ENCODE measurements at regions not wholly inside any gene's neighbourhood (a gene's known extent, or its start where the extent isn't known, plus 50 kb on each side); places are given as distances from the start of the nearest gene placed in this dataset.
"Not testable (repeated sequence)": the region's sequence is repeated elsewhere in the genome, so short reads cannot be mapped to it uniquely, and the experiment has no call there.

DNA sequence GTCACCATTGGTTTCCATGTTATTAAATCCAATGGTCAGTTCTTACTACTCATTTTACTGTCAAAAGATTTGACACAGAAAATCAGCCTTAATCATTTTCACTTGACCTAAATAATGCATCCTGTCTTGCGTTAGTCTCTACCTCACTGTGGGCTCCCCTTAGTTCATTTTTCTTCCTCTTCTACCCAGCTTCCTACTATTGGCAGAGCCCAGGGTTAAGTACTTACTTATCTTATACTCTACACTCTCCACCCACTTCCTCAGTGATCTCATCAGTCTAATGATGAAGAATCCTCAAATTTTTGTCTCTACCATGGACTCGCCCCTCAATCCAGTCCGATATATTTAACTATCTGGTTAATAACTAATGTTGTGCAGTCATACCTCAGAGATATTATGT, 735.9 kb downstream of the KCNT2 start:
- H3K4me1 ChIP-seq (ENCODE audit: control insufficient read depth, insufficient read depth, low read length), result no peaks in the 10 kb centered on the region
- H3K9ac ChIP-seq (ENCODE audit: low read depth, low read length), result no peak overlapping the region
- no peak overlapping the region for H3K4me3 ChIP-seq (ENCODE audit: low read depth, low read length)

DNA sequence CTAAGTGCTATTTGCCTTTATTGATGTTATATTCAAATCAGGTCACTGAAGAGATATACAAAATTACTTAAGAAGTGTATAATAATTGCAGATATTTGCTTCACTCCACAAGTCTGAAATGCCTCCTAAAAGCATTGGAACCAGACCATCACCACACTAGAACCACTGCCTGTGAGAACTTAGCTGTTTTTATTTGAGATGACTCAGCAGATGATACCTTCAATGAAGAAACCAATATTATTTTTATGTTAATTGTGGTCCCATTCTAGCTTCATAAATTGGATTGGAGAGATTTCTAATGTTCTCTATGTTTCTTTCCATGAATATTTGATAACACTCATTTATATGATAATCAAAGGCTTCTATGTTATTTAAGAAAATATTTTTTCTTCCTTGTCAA, 740.6 kb downstream of the KCNT2 start:
- H3K27me3 ChIP-seq (ENCODE audit: control insufficient read depth, insufficient read depth, low read length), result no peaks in the 10 kb centered on the region
- H3K36me3 ChIP-seq (ENCODE audit: control insufficient read depth, insufficient read depth, low read length), result no peaks in the 10 kb centered on the region
- no peak overlapping the region for H3K4me3 ChIP-seq (ENCODE audit: low read depth, low read length)
- no peak overlapping the region for H3K9ac ChIP-seq (ENCODE audit: low read depth, low read length)
- H3K4me1 ChIP-seq (ENCODE audit: control insufficient read depth, insufficient read depth, low read length), result no peaks in the 10 kb centered on the region
- no peaks in the 10 kb centered on the region for H3K9me3 ChIP-seq (ENCODE audit: control insufficient read depth, insufficient read depth, low read length)

More for the DNA sequence above, 735.9 kb downstream of the KCNT2 start:
- Histone ChIP-seq H3K36me3 (ENCODE audit: control insufficient read depth, insufficient read depth, low read length) (no peaks in the 10 kb centered on the region), H3K27me3 (ENCODE audit: control insufficient read depth, insufficient read depth, low read length) (no peaks in the 10 kb centered on the region), H3K9me3 (ENCODE audit: control insufficient read depth, insufficient read depth, low read length) (no peaks in the 10 kb centered on the region)

GRCh38 chr1:195866781-195867222, 741.4 kb downstream of the KCNT2 start:
- no peaks in the 10 kb centered on the region for H3K4me1 ChIP-seq (ENCODE audit: control insufficient read depth, insufficient read depth, low read length)
- no peak overlapping the region for H3K9ac ChIP-seq (ENCODE audit: low read depth, low read length)

DNA sequence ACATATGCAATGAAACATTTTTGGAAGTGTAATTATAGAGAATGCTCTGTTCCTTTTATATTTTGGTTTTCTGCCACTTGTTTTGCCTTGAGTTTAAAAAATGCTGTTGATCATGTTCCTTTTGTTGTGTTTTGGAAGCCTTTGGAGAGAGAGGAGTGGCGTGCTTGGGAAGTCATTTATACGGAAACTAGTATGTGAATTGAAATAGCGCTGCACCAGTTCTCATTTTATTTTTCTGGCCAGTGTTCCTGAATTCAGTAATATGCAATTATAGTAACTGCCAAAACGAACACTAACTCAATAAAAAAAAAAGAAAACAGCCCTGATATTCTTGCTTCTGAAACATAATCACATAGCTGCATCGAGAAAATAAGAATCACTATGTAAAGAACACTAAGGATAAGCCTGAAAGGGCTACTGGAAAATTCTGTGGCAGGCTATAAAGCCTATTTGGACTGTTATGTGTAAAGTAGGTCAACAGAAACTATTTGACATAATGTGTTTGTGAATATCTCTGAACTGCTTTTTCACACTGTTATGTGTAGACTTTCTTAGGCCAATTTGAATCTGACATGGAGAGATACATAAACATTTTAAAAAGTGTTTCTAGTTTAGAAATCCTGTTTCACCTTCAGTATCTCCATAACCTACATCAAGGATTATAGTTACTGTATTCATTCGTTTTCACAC, 742.0 kb downstream of the KCNT2 start:
- Histone ChIP-seq H3K9me3 (ENCODE audit: control insufficient read depth, insufficient read depth, low read length) (no peaks in the 10 kb centered on the region), H3K4me3 (ENCODE audit: low read depth, low read length) (no peak overlapping the region), H3K4me1 (ENCODE audit: control insufficient read depth, insufficient read depth, low read length) (no peaks in the 10 kb centered on the region), H3K36me3 (ENCODE audit: control insufficient read depth, insufficient read depth, low read length) (no peaks in the 10 kb centered on the region), H3K9ac (ENCODE audit: low read depth, low read length) (no peak overlapping the region), H3K27me3 (ENCODE audit: control insufficient read depth, insufficient read depth, low read length) (no peaks in the 10 kb centered on the region)

More at GRCh38 chr1:195866781-195867222, 741.4 kb downstream of the KCNT2 start:
- Histone ChIP-seq H3K4me3 (ENCODE audit: low read depth, low read length) (no peak overlapping the region), H3K9me3 (ENCODE audit: control insufficient read depth, insufficient read depth, low read length) (no peaks in the 10 kb centered on the region), H3K36me3 (ENCODE audit: control insufficient read depth, insufficient read depth, low read length) (no peaks in the 10 kb centered on the region), H3K27me3 (ENCODE audit: control insufficient read depth, insufficient read depth, low read length) (no peaks in the 10 kb centered on the region)

GRCh38 chr1:195851804-195852203, 756.4 kb downstream of the KCNT2 start:
- peaks cover 32% of the 10 kb centered on the region for H3K4me1 ChIP-seq (ENCODE audit: control insufficient read depth, insufficient read depth, low read length)

DNA sequence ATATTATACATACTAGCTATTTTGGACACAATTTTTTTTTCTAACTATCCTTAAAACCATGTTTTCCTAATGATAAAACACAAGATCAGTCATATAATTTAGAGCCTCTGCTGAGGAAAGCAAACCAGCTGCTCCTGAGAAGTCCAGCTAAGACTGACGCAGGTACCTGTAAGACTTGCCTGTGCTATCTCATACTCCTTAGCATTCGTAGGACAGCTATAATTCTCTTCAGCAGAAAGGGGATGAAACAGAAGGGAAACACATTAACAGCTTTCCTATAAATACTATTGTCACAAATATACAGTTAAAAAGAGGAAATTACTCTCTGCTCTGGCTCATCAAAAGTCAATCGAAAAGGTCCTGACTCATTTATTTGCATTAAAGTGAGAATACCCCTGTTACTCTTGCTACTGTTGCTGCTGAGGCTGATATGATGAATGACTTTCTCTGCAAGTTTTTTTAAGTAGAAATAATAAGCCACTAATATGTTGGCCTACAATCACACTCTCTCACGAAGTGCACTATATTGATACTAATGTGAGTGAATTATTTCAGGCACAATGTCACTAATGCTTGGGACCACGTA, 757.1 kb downstream of the KCNT2 start:
- H3K27me3 ChIP-seq (ENCODE audit: control insufficient read depth, insufficient read depth, low read length), result no peaks in the 10 kb centered on the region
- H3K9ac ChIP-seq (ENCODE audit: low read depth, low read length), result no peak overlapping the region
- no peak overlapping the region for H3K4me3 ChIP-seq (ENCODE audit: low read depth, low read length)
- H3K9me3 ChIP-seq (ENCODE audit: control insufficient read depth, insufficient read depth, low read length), result no peaks in the 10 kb centered on the region
- H3K36me3 ChIP-seq (ENCODE audit: control insufficient read depth, insufficient read depth, low read length), result no peaks in the 10 kb centered on the region
- peaks cover 38% of the 10 kb centered on the region for H3K4me1 ChIP-seq (ENCODE audit: control insufficient read depth, insufficient read depth, low read length)

More at GRCh38 chr1:195851804-195852203, 756.4 kb downstream of the KCNT2 start:
- Histone ChIP-seq H3K36me3 (ENCODE audit: control insufficient read depth, insufficient read depth, low read length) (no peaks in the 10 kb centered on the region), H3K9me3 (ENCODE audit: control insufficient read depth, insufficient read depth, low read length) (no peaks in the 10 kb centered on the region), H3K4me3 (ENCODE audit: low read depth, low read length) (no peak overlapping the region), H3K27me3 (ENCODE audit: control insufficient read depth, insufficient read depth, low read length) (no peaks in the 10 kb centered on the region), H3K9ac (ENCODE audit: low read depth, low read length) (no peak overlapping the region)

GRCh38 chr1:195849180-195849579, 759.1 kb downstream of the KCNT2 start:
- peaks cover 42% of the 10 kb centered on the region for H3K4me1 ChIP-seq (ENCODE audit: control insufficient read depth, insufficient read depth, low read length)
- no peaks in the 10 kb centered on the region for H3K27me3 ChIP-seq (ENCODE audit: control insufficient read depth, insufficient read depth, low read length)
- H3K4me3 ChIP-seq (ENCODE audit: low read depth, low read length), result no peak overlapping the region
- H3K36me3 ChIP-seq (ENCODE audit: control insufficient read depth, insufficient read depth, low read length), result no peaks in the 10 kb centered on the region
- peak overlapping the region; percentile 70 for H3K9ac ChIP-seq (ENCODE audit: low read depth, low read length)
- no peaks in the 10 kb centered on the region for H3K9me3 ChIP-seq (ENCODE audit: control insufficient read depth, insufficient read depth, low read length)

DNA sequence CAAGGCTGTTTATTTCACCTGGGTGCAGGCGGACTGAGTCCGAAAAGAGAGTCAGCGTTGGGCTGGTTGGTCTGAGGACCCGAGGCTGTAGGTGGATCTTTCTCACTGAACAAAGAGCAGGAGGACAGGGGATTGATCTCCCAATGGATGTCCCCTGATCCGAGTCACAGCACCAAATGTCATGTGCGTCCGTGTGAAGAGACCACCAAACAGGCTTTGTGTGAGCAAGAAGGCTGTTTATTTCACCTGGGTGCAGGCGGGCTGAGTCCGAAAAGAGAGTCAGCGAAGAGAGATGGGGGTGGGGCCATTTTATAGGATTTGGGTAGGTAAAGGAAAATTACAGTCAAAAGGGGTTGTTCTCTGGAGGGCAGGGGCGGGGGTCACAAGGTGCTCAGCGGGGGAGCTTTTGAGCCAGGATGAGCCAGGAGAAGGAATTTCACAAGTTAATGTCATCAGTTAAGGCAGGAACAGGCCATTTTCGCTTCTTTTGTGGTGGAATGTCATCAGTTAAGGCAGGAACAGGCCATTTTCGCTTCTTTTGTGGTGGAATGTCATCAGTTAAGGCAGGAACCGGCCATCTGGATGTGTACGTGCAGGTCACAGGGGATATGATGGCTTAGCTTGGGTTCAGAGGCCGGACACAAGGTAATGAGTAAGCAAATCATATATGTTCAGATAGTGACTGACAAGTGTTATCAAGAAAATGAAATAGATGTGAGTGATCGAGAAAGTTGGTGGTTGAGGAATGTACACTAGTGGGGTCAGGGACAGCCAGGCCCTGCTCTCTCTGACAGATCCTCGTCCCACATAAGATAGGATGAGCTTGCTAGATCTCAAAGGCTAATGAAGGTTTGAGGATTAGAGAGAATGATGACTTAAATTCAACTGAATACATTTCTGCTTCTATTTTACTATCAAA, 760.0 kb downstream of the KCNT2 start:
- Histone ChIP-seq H3K9ac (ENCODE audit: low read depth, low read length) (peak overlapping the region; percentile 96), H3K4me3 (ENCODE audit: low read depth, low read length) (peak overlapping the region; percentile 64), H3K4me1 (ENCODE audit: control insufficient read depth, insufficient read depth, low read length) (peaks cover 42% of the 10 kb centered on the region)
- not testable (repeated sequence) for H3K27me3 ChIP-seq (ENCODE audit: control insufficient read depth, insufficient read depth, low read length); H3K9me3 ChIP-seq (ENCODE audit: control insufficient read depth, insufficient read depth, low read length); H3K36me3 ChIP-seq (ENCODE audit: control insufficient read depth, insufficient read depth, low read length)

DNA sequence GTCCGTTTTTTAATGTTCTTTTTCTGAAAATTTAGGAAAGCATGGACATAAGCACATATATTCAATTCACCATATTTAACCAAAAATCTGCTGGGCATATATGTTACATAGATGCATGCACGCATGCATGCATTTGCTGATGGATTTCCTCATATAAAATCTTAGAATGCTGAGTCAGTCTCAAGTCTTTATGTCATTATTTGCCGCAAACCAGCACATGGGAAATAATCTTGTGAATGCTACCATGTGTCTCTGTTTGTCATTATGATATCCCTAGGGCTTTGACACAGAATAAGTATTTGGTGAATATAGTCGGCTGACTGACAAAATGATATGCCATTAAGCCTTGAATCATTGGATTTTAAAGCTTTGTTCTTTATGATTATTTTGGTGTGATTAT, 776.5 kb downstream of the KCNT2 start:
- H3K36me3 ChIP-seq (ENCODE audit: control insufficient read depth, insufficient read depth, low read length), result no peaks in the 10 kb centered on the region
- H3K9me3 ChIP-seq (ENCODE audit: control insufficient read depth, insufficient read depth, low read length), result no peaks in the 10 kb centered on the region
- H3K4me1 ChIP-seq (ENCODE audit: control insufficient read depth, insufficient read depth, low read length), result peaks cover 7% of the 10 kb centered on the region
- no peak overlapping the region for H3K9ac ChIP-seq (ENCODE audit: low read depth, low read length)
- H3K27me3 ChIP-seq (ENCODE audit: control insufficient read depth, insufficient read depth, low read length), result no peaks in the 10 kb centered on the region
- no peak overlapping the region for H3K4me3 ChIP-seq (ENCODE audit: low read depth, low read length)

DNA sequence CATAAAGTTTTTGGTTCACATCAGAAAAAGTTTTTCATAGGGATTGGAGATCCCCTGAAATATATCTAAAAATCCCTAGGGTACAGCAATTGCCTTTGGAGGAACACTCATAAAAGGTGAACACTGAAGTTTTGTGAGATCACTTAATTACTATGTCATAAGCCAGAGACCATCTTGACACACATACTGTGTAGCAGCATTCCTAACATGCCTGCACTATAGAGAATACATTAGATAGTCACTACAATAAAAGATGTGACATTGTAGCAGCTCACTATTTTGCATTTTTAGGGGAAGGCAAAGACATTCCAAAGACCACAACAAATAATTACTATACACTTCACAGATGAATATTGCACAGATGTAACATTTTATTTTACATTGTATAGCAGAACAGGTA, 779.9 kb downstream of the KCNT2 start:
- Histone ChIP-seq H3K4me1 (ENCODE audit: control insufficient read depth, insufficient read depth, low read length) (peaks cover 15% of the 10 kb centered on the region), H3K9me3 (ENCODE audit: control insufficient read depth, insufficient read depth, low read length) (no peaks in the 10 kb centered on the region), H3K9ac (ENCODE audit: low read depth, low read length) (no peak overlapping the region), H3K27me3 (ENCODE audit: control insufficient read depth, insufficient read depth, low read length) (no peaks in the 10 kb centered on the region), H3K4me3 (ENCODE audit: low read depth, low read length) (no peak overlapping the region), H3K36me3 (ENCODE audit: control insufficient read depth, insufficient read depth, low read length) (no peaks in the 10 kb centered on the region)

DNA sequence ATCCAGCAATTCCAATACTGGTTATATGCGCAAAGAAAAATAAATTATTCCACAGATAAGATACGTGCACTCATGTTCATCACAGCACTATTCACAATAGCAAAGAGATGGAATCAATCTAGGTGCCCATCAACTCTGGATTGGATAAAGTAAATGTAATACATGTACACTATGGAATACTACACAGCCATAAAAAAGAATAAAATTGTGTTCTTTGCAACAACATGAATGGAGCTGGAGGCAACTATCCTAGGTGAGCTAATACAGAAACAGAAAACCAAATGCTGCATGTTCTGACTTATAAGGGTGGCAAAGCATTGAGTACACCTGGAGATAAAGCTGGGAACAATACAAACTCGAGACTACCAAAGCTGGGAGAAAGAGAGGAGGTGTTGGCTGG, 787.3 kb downstream of the KCNT2 start:
- H3K4me1 ChIP-seq (ENCODE audit: control insufficient read depth, insufficient read depth, low read length), result peaks cover 7% of the 10 kb centered on the region
- no peak overlapping the region for H3K4me3 ChIP-seq (ENCODE audit: low read depth, low read length)
- no peaks in the 10 kb centered on the region for H3K27me3 ChIP-seq (ENCODE audit: control insufficient read depth, insufficient read depth, low read length)
- H3K36me3 ChIP-seq (ENCODE audit: control insufficient read depth, insufficient read depth, low read length), result no peaks in the 10 kb centered on the region
- no peaks in the 10 kb centered on the region for H3K9me3 ChIP-seq (ENCODE audit: control insufficient read depth, insufficient read depth, low read length)
- H3K9ac ChIP-seq (ENCODE audit: low read depth, low read length), result no peak overlapping the region

Measured in iPS-15b (cell line).